GM21515 (cell line): ENCODE measurements at regions not wholly inside any gene's neighbourhood (a gene's known extent, or its start where the extent isn't known, plus 50 kb on each side); places are given as distances from the start of the nearest gene placed in this dataset.

Experiments used
- ATAC-seq: cut with Tn5 transposase; IDR thresholded peaks from one replicate; pipeline ENCODE4 v1.9.1; 2021; ENCODE audit not compliant: unreplicated experiment

DNA sequence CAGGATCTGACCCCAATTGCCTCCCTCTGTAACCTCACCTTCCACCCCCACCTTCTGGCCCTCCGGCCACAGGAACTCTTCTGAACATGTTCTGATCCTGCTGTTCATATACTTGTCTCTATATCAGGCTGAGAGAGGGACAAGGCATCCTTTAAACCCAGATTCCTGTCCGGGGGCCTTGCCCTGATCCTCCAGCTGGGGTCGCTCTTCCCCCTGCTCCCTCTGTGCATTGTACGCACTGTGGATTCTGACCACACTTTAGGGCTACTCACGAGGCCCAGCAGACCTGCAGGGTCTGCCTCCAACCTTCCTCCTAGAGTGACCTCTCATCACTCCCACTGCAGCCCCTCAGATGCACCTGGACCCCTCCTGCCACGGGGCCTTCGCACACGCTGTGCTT lies 269.3 kb downstream of the UQCRFS1 start:
- no peak for ATAC-seq

DNA sequence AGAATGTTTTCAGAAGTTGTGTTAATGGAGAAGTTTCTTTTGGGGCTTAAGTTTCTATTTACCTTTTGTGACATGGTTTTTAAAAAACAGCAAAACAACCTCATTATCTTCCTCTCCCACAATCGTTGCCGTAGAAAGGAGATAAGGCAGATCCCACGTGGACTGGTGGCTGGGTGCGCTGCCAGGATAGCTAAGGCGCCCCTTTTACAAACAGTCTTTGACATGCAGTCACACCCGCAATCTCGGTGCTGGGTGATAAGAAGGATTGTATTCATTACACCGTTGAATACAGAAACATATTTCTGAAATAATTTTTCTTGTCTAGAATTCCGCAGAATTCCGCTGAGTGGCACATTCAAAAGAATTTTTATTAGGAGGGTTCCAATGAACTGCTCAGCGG lies 271.1 kb downstream of the UQCRFS1 start:
- ATAC-seq, result no peak

DNA sequence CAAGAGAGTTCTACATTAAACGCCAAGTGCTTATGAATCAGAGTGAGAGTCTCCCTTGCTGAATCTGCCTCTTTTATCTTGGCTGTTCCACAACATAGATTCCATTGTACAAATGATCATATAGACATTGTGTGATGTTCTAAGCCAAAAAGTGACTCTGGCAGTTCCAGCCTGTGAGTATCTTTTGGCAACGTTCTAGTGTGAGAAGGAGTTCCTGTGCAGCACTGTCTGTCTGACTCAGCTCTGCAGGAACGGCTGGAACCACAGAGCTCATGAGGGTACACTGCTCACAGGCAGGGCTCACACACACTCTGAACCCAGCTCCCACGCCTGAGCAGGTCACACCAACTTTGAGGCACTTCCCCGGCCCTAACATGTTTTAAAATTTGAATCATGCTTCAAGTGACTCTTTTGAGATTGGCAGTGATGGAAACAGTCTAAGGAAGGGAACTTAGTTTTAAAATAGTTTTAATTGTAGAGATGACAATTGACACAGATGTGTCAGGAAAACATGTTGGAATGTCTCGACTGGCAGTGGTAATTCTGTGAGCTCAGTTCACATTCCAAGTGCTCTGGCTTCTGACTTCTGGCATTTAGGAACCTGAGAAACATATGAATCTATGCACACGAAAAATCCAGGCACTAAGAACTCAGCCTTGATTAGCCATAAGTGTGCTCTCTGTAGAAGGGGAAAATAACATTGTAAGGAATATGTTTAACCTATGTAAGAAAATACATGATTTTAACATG lies 272.0 kb downstream of the UQCRFS1 start:
- no peak for ATAC-seq

DNA sequence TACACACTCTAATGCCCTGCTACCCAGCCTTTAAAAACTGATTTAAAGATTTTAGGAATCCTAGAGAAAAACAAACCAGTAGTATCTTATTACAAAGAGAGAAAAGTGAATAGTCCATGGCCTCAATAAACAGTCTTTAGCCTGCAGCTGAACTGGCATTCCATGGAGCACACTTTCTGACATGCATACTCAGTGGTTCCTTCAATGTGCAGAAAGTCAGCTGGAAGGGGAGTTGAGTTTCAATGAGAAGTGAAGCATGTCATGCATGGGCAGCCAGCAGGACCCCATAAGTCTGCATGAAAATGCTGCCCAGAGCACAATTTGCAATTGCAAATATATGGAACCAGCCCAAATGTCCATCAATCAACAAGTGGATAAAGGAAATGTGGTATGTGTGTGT lies 273.7 kb downstream of the UQCRFS1 start:
- no peak for ATAC-seq

DNA sequence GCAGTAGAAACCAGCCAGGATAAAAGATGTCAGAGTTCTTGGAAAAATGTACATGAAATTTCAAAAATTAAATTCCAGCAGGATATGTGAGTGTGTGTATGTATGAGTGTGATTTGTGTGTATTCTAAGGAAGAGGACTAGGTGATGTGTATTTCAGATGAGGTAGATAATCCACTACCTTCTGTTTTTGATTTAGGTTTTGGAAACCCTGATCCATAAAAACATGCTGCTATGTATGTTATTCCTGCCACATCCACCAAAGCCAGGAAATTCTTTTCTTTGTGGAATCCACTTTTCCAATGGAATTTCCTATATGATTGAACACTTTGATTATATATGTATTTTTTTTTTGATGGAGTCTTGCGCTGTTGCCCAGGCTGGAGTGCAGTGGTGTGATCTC lies 276.9 kb downstream of the UQCRFS1 start:
- no peak for ATAC-seq

DNA sequence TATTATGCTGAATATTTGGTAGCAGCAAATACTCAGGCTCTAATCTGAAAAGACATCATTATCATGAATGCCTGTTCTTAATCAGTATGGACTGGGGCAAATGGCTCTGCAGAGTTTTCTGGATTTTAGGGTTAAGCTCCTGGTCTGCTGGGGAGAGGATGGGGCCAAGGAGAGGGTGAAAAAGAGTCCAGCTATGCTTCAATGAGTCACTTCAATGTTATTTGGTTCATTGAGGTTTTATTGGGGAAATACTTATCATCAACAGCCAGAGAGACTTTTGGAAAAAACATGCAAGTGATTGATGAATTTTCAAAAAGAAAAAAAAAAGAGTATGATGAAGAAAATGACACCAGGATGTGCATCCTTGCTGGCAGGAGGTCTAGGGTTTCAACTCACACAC lies 278.3 kb downstream of the UQCRFS1 start:
- ATAC-seq, result no peak

DNA sequence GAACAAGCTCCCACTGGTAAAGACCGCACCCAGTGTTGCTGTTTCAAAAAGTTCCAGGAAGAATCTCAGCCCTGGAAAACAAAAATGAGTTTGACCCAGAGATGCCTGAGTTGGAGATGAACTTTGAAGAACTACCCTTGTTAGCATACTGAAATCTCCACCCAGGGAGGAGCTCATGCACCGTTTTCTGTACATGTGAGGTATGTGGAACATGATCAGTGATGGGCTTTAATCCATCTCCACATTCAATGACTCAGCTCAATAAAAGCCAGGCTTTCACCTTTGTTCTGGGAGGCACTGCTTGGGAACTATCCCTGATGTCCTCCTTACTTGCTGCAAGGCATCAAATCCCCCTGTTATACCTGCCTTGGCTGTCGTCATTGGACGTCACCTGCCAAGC lies 279.9 kb downstream of the UQCRFS1 start:
- no peak for ATAC-seq

DNA sequence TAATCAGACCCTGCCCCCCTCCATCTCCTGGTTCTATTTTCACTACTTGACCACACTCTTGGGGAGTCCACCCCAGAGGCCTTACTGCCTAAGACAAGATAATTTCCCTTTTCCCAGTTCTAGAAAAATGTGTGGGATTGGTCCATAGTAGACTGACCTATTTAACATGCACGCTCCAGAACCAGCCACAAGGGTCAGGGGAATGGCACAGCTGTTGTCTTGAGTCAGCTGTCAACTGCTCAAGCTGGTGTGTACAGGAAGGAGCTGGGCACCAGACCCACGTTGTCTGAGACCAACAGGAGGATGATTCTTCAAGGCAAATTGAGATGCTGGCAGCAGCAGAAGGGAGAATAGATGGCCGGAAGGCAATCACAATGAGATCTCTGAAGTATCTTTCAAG lies 280.5 kb downstream of the UQCRFS1 start:
- ATAC-seq, result no peak

DNA sequence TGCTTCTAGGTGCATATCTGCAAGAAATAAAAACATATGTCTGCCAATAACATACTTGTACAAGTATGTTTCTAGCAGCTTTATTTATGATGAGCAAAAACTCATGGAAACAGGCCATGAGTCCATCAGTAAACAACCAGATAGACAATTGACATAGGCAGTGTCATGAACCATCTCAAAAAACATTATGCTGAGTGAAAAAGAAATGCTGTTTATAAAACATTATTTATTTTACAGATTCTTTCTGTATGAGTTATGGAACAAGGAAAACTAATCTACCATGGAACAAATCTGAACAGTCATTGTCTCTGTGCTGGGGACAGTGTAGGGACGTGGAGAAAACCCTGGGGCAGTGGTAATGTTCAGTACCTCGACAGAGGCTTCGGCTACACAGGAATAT lies 283.9 kb downstream of the UQCRFS1 start:
- no peak for ATAC-seq

DNA sequence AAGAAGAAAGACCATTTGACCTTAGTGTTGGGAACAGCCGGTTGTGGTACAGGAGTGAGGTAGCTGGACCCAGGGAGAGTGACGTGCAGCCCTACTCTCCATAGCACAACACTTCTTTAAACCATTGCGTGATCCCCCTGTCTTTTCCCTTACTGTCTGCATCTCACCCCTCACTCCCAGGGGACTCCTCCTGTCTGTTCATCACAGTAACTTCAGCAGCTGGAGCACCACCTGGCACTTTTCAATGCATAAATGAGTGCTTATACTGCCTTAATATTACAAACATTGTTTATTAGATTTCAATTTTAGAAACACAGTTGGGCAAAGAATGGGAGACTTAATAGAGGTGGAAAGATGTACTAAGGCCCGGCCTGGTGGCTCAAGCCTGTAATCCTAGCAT lies 285.5 kb downstream of the UQCRFS1 start:
- ATAC-seq, result no peak

DNA sequence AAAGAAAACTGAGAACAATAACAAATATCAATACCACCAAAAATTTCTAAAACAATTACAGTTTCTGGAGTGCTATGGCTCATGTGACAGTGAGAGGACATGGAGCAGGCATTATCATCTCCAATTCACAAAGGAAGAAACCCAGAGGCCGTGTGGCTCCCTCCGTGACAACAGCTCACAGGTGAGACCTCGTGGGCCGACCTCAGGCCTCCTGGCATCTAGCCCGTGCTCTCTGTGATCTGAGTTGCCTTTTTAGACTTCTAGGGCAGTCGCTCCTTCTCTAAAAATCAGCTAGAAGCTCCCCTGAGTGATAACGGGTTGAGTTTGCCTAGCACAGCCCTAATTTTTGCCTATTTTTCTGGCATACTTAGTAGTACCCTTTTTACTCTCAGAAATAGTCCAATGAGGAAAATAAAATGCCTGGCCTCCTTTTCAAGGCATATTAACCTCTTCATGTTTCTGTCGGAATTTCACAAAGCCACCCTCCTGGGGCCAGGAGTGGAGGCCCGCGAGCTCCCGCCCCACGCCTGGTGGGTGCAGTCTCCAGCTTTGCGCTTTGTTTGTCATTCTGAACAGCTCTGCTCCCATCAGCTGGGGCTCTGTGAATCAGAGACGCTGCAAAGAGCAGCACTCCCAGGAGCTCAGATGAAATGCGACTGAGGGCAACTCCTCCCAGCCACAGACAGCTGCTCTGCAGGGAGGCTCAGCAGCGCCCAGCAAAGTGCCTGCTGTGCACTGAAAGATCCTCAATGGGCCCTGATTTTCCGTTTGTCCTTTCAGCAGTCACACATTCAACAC lies 292.5 kb downstream of the UQCRFS1 start:
- no peak for ATAC-seq

DNA sequence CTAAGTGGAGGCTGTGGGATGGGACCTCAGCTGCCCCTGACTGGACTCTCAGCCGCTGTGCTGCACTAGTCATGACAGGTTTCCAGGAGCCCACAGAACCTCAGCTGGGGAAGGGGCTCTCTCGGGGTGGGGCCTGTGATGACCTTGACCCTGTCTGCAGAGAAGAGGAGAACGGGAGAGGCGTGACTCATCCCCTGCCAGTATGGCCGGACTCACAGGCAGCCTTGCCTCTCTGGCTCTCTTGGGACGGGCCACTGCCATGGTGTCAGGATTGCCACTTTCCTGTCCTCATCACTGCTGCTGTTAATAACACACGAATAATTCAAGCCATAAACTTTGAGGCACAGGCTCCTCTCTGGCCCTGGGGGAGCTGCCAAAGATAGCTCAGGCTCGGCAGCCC lies 295.3 kb downstream of the UQCRFS1 start:
- no peak for ATAC-seq

DNA sequence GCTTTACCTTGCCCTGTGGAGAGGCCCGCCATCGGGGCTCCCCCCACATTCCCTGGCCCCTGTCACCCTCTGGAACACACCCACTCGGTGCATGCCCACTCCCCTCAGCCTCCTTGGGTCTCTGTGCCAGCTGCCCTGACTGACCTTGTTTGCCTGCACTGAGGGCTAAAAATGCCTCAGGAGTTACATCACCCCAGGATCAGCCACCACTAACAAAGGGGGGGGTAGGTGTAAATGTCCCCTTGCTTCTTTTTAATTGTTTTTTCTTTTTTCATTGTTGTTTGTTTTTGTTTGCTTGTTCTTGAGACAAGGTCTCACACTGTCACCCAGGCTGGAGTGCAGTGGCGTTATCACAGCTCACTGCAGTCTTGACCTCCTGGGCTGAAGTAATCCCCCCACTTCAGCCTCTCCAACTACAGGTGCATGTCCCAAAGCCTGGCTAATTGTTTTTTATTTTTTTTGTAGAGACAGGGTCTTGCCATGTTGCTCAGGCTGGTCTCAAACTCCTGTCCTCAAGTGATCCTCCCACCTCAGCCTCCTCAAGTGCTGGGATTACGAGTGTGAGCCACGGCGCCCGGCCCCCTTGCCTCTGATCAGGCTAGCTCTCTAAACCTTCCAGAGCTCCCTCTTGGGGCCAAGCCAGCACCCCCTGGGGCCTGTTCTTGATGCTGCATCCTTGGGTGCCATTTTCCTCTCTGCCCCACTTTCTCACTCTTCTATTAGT lies 297.1 kb downstream of the UQCRFS1 start:
- ATAC-seq, result no peak

DNA sequence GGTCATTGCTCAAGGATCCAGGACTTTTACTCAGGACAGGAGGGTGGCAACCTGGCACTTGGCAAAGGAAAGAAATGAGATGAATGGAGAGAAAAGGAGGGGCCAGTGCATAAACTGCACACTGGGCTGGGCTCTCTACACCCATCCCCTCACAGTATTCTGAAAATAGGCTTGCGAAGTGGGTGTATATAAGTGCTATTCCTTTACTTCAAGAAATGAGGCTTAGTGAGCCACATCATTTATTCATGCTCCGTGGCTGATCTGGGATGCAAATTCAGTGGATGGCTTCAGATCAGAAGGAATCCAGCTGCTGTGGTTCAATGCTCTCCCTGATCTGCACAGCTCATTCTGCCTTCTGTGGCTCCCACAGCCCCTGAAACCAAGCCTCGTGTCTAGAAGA lies 297.7 kb downstream of the UQCRFS1 start:
- no peak for ATAC-seq

DNA sequence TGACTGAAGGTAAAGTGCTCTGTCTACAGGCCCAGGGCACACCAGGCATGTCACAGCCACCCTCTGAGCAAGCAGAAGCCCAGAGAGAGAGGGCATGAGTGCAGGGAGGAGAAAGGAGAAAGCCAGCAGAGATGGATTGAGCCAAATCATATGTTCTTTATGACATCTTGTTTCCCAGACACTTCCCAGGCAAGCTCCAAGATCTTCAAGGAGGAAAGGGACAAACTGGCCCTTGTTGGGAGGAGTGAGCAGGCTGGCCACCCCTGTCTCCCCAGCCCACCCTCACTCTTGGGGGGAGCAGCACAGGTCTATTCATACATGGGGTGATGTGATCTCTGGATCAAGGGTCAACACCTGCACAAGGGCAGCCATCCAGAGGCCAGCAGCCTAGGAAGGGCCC lies 298.8 kb downstream of the UQCRFS1 start:
- no peak for ATAC-seq

DNA sequence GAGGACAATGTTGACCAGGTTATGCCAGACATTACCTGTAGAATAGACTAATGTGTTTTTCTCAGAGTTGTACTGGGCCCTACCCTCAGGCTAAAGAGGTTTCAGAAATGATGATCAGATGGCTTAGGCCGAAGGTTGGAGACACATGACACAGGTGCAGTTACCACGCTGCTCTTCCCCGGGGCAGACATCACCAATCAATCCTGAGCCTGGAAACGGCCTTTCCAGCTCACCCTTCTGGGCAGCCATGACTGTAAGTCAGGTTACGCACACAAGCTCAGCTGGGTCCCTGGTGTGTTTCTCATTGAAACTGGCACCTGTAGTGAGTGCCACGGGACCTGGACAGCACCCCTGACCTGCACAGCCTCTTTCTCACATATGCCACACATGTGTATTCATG lies 299.3 kb downstream of the UQCRFS1 start:
- no peak for ATAC-seq

DNA sequence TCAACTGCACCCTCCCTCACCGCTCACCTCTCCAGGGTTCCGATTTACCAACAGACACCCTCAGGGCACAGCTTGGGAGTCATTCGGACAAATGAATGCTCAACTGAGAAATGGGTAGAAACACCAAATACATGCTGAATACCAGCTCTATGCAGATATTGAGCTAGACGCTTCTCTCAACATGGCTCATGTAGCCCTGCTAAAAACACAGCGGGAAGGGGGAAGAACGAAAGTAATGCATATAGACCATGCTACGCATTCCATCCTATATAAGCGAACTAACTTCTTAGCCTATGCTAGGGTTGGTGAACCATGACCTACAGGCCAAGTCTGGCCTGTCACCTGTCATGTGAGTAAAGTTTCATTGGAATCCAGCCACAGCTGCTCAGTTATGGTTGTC lies 304.0 kb downstream of the UQCRFS1 start:
- ATAC-seq, result no peak

DNA sequence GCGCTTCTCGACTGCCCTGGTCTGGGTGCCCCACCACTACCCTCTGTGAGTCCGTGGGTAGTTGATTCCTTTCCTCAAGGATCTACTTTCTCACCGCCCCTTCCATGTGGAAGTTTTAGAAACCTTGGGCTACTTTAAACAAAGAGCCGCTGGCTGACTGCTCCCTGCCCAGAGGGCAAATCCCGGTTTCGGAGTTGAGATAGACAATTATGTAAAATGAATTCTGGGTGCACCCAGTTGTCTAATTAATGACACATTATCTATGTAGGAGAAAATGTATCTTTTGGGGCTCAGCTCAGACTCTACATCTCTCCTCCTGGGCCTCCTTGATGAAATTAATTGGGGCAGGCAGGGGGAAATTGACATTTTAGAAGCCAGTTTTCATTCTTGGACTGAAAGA lies 305.4 kb downstream of the UQCRFS1 start:
- no peak for ATAC-seq

DNA sequence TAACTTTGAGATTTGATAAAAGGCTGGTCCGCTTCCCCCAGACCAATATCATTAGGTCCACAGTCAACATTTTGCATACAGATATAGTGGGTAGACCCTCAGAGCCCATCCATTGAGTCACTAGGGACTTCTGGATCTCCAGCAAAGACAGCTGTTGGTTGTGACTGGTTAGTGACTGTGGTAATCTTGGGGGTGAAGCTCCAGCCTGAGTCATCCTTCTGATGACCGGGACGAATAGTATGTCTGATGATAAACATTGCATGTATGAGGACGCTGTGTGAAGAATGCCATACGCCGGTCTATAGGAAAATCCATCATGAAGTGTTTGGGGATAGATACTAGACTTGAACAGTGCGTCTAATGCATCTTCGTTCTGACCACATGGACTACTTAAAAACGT lies 307.0 kb downstream of the UQCRFS1 start:
- no peak for ATAC-seq

DNA sequence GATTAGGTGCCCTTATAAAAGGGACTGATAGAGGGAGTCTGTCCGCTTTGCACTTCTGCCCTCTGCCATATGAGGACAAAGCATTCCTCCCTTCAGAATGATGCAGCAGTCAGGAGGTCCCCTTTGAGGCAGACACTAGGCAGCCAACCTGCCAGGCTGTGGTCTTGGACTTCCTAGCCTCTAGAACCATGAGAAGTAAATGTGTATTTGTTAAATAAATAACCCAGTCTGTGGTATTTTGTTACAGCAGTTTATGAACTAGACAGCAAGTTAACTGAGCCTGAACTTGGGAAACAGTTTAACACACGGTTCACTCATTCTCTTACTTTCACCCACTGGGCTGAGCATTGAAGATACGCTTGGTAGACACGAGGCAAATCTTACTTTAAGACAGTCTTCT lies 313.2 kb downstream of the UQCRFS1 start:
- no peak for ATAC-seq

DNA sequence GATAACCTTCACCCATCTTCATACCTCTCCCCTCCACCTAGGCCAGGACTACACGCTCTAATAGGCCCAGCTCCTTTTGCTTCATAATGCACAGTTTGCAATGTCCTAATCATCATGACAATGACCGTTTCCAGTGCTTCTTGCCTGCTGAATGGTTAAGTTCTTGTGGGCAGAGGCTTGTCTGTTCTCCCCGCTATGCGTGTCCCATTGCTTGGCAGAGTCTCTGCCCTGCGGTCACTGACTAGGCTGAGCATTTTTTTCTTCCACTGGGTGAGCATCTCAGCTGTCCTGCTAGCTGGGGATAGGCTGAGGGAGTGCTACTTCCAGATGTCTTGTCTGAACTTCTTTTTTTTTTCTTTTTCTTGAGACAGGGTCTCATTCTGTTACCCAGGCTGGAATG lies 314.7 kb downstream of the UQCRFS1 start:
- ATAC-seq, result no peak
